NCI-H1105 (cell line): ENCODE measurements at regions not wholly inside any gene's neighbourhood (a gene's known extent, or its start where the extent isn't known, plus 50 kb on each side); places are given as distances from the start of the nearest gene placed in this dataset.
"Not testable (repeated sequence)": the region's sequence is repeated elsewhere in the genome, so short reads cannot be mapped to it uniquely, and the experiment has no call there.

Experiments used
- DNase-seq: peaks from one replicate; lab custom pipeline; 2025; lab: John Stamatoyannopoulos, UW

GRCh38 chr7:130947792-130948580, 214.0 kb upstream of the KLF14 start:
- DNase-seq: no peak

DNA sequence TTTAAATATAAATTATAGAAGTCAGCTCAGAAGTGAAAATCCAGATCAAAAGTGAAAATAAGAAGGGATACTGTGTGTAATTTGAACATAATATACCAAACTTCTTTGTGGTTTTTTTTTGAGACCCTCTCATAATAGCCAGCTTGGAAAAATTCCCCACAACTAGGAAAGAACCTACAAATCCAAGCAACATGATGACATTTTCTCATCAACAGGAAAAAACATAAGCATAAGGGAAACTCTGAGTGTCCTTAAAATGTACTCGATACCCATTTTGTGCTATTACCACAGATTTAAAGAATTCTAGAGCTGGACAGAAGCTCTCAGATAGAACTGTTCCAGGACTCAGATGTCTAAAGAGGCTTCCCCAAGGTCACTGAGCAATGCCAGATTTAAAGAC, 214.8 kb upstream of the KLF14 start:
- no peak for DNase-seq

- no peak for DNase-seq
Observed at GRCh38 chr7:130949550-130949949, 215.5 kb upstream of the KLF14 start.

GRCh38 chr7:130950054-130950453, 216.0 kb upstream of the KLF14 start:
- no peak for DNase-seq

- DNase-seq: no peak
Observed at GRCh38 chr7:130950741-130951140, 216.7 kb upstream of the KLF14 start.

GRCh38 chr7:130951303-130951975, 217.4 kb upstream of the KLF14 start:
- DNase-seq: no peak

- DNase-seq: no peak
Observed at GRCh38 chr7:130951976-130952876, 218.2 kb upstream of the KLF14 start.

- no peak for DNase-seq
Observed at GRCh38 chr7:130953196-130953595, 219.2 kb upstream of the KLF14 start.

GRCh38 chr7:130954918-130955564, 221.0 kb upstream of the KLF14 start:
- DNase-seq: no peak

DNA sequence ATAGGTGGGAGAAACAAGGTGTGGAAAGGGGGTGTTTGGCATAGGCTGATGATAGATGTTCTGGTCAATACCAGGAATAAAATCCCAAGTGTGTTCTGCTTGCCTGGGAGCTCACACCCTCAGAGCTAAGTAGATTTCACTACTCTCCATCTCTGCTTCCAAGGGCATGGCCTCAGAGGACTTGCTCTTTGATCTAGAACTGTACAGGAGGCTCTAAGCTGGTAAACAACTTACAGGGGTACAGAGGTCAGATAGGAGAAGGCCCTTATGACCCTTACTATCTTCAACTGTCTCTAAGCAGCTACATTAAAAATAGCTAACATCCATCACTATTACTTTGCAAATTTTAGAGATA, 221.5 kb upstream of the KLF14 start:
- DNase-seq: no peak

- no peak for DNase-seq
Observed at GRCh38 chr7:130956417-130957136, 222.6 kb upstream of the KLF14 start.

GRCh38 chr7:130957137-130957513, 223.1 kb upstream of the KLF14 start:
- DNase-seq: no peak

GRCh38 chr7:130957722-130958435, 223.9 kb upstream of the KLF14 start:
- not testable (repeated sequence) for DNase-seq

DNA sequence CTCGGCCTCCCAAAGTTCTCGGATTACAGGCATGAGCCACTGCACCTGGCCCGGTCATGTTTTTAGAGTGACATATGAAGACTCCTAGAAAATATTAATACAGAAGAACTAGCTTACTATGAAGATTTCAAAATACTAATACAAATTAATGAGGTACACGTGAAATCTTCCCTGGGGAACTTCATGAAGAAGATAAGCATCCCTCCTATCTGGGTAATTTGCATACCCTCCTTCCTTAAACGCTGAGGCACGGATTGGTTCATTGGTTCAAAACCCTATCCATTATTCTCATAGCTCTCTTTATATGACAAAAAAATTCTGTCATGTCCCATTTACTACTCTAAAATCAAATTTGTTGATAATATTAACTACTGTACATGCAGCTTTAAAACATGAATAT, 224.8 kb upstream of the KLF14 start:
- DNase-seq: no peak

GRCh38 chr7:130959743-130960207, 225.8 kb upstream of the KLF14 start:
- no peak for DNase-seq

DNA sequence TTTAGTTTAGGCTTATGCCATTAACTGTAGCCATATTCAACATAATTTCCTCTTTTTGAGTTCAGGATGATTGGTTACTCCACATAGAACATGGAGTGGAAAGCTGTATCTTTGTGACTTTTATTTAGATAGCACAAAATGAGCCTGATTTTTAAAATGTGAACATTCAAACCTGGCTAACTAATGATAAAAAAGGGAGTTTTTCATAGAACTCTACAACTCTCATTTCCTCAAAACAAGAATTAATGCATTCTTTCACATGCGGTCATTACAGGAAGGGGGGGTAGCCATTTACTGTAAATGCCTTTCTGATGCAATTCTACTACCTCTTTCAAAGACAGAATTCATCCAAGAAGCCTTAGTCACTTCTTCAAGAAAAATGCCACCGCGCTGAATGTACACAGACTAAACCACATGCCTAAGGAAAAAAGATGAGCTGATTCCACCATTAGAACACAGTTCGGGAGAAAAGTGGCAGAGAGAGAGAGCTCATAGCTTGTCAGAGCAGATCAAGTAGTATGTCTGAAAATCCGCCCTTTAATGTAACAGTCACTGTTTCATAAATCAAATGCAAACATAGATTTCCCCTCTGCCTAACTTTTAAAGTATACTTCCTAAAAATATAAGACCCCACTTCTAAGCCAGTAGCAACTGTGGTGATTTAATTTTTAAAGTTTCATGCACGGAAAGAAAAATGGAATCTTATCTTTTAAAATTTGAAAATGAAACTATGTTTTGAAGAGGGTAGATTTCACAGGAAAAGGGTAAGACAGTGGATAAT, 226.4 kb upstream of the KLF14 start:
- no peak for DNase-seq

DNA sequence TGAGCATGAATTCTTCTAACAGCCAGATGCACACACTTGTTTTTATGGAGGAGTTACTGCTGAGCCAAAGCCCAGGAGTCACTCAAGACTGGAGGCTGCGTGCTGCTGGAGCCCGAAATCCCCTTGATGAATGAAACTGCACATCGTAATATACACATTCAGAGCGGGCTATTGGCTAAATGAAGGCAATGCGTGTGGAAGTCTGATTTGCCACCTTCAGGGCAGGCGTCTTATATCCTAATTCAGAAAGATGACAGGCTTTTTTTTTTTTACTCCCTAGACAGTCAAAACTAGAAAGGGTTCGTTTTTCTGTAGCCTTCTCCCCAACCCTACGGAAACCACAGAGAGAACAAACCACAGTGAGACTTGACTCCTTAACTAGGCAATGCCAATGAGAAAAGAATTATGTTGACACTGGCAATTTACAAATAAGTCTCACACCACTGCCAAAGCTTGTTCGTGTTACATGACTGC, 227.2 kb upstream of the KLF14 start:
- DNase-seq: no peak

GRCh38 chr7:130962109-130962508, 228.1 kb upstream of the KLF14 start:
- no peak for DNase-seq

DNA sequence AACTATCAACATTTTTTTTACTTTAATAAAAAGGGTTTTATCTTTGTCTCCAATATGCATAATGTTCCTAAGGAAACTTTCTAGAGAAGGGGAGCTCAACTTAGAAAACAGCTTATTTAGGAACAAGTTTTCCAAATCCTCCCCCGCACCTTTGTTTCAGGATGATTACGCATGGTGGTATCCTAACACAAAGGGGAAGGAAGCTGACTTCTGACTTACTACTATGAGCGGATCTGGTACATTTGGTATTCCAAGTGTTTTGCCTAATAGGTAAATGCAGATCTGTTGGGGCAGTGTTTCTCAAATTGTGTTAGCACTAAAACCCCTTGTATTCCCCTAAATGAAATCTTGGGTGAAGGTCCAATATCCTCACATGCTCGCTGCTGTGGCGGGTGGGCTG, 229.3 kb upstream of the KLF14 start:
- no peak for DNase-seq

DNA sequence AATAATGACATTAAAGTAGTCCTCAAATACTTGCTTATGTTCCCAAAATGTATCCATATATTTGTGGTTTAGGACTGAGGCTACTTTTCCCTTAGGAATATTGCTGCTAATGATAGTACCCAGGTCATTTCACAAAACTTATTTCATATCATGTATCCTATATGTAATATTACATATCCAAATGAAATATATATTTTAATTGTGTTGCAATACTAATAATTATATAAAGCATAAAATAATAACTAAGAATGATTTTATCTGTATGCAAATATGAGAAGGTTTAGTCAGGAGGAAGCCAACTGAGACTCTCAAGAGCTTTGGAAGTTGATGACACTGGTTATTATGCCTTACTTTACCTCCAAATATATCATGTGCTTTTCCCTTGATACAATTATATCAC, 231.5 kb upstream of the KLF14 start:
- DNase-seq: no peak
